Activated gamma-delta T cell (primary cell): ENCODE measurements at regions not wholly inside any gene's neighbourhood (a gene's known extent, or its start where the extent isn't known, plus 50 kb on each side); places are given as distances from the start of the nearest gene placed in this dataset.
"Not testable (repeated sequence)": the region's sequence is repeated elsewhere in the genome, so short reads cannot be mapped to it uniquely, and the experiment has no call there.

Source experiments
- DNase-seq: peaks from one replicate; lab custom pipeline; 2025; lab: John Stamatoyannopoulos, UW

DNA sequence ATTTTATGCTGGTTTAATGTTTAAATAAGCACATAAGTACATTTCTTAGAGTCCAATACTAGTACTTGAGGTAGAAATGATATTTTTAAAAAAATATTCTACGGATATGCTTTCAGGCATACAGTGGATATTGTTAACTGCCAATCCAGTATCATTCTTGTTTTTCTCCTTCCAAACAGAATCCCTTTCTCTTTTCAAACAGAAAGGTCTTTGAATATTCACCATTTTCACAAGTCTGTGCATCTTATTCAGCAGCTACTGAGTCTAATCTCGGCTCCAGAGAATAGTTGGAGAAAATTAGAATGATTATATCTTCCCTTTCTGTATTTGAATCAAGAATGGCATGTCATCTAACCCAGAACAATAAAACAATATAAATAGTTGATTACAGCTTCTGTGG, 174.5 kb downstream of the GOLGA6L6 start:
- DNase-seq, result no peak

- DNase-seq, result not testable (repeated sequence)
These were observed 178.0 kb downstream of the GOLGA6L6 start for GRCh38 chr15:20363591-20363990.

- no peak for DNase-seq
These were observed 180.5 kb downstream of the GOLGA6L6 start for GRCh38 chr15:20361091-20361490.

DNA sequence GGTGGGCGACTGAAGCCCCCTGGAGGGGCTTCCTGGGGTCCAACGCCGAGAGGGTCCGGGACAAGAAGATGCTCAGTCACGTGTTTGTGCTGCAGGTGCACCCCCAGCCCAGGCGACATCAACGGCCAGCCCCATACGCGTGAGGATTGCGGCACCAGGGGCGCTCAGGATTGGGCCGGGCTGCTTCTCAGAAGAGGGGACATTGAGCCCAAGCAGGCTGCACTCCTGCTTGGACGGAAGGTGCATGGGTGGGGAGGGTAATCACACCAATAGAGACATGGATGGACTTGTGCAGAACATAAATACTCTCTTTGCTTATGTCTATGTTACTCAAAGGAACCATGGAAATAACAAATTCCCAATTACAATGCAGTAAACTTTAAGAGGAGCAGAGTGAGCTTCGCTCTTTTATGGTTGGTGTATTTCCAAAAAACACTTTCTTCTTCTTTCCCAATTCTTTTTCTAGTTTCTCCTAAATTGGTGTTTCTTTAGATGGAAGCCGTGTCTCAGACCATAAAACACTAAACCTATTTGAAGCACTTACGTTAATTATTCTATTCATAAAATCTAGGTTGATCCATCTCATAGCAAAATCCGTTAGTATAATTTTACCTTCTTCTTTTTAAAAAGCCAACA, 182.7 kb downstream of the GOLGA6L6 start:
- no peak for DNase-seq

GRCh38 chr15:20358066-20358778, 183.4 kb downstream of the GOLGA6L6 start:
- no peak for DNase-seq

DNA sequence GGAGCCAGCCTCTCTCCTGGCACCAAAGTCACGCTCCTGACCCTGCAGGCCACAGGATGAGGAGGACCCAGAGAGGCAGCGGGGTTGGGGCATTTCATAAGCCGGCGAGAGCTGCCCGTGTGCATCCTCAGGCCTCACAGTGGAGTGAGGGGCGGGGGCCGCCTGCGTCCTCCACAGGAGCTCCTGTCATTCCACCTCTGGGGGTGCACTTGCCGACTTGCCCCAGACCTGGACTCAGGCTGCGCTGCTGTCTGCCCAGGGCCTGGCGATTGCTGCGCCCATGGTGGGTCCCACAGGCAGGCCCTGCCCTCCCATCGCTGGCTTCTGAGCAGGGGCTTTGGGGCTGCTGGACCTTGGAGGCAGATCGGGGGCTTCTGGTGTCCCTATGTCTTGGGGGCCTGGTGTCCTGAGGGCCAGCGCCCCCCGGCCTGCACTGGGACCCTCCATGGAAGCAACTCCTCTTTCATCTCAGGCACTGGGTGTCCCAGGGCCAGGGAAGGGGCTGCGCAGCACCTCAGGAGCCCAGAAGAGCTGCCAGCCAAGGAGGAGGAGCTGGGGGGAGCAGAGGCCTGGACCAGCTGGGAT, 184.0 kb downstream of the GOLGA6L6 start:
- no peak for DNase-seq

GRCh38 chr15:20356911-20357480, 184.6 kb downstream of the GOLGA6L6 start:
- DNase-seq, result no peak

GRCh38 chr15:20356444-20356910, 185.1 kb downstream of the GOLGA6L6 start:
- no peak for DNase-seq

DNA sequence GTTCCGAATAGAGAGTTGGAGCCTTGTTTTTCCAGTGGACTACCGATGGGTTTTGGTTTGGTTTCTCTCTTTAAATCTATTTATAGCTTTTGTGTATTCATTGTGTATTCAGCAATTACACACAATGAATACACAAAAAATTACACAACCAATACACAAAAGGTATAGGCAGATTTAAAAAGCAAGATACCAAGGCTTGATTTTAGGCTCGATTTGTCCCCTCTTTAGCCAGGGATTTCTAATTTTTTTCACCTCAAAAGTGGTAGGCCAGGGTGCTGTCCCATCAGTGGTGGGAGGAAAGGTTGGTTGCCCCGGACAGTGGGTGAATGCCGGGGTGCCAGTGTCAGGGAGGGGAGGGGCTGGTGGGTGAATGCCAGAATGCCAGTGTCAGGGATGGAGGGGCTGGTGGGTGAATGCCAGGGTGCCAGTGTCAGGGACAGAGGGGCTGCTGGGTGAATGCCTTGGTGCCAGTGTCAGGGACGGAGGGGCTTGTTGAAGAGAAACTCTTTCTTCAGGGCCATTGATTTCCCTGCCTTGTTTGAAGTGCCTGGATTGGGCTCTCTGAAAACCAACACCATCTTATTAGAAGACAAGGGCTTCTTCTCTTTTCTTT, 186.2 kb downstream of the GOLGA6L6 start:
- DNase-seq, result no peak

GRCh38 chr15:20354884-20355223, 186.7 kb downstream of the GOLGA6L6 start:
- DNase-seq, result not testable (repeated sequence)

GRCh38 chr15:20353966-20354883, 187.4 kb downstream of the GOLGA6L6 start:
- no peak for DNase-seq

GRCh38 chr15:20352241-20353200, 189.1 kb downstream of the GOLGA6L6 start:
- DNase-seq, result no peak

DNA sequence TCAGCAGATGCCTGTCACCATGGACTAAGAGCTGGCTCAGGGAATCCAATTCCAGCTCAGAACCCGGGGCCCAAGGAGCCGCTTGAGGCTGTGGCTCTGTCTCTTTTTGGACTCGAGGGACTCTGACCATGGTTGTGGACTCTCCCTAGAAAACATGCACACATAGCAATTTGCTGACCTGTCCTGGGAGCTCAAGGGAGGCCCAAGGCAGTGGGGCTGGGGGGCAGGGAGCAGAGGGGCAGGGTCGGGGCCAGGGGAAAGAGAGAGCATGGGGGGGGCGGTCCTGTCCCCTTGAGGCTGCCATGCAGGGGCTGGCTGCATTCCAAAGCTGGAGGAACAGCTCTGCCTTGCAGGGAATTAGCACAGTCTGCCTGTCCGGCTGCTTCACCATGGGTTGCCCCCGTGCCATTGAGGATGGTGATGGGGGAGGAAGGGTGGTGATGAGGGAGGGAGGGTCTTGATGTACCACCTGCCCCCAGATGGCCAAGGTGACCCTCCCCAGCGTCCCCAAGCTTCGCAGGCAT, 190.1 kb downstream of the GOLGA6L6 start:
- DNase-seq, result no peak

GRCh38 chr15:20349774-20350498, 191.7 kb downstream of the GOLGA6L6 start:
- no peak for DNase-seq

GRCh38 chr15:20348900-20349773, 192.5 kb downstream of the GOLGA6L6 start:
- no peak for DNase-seq

DNA sequence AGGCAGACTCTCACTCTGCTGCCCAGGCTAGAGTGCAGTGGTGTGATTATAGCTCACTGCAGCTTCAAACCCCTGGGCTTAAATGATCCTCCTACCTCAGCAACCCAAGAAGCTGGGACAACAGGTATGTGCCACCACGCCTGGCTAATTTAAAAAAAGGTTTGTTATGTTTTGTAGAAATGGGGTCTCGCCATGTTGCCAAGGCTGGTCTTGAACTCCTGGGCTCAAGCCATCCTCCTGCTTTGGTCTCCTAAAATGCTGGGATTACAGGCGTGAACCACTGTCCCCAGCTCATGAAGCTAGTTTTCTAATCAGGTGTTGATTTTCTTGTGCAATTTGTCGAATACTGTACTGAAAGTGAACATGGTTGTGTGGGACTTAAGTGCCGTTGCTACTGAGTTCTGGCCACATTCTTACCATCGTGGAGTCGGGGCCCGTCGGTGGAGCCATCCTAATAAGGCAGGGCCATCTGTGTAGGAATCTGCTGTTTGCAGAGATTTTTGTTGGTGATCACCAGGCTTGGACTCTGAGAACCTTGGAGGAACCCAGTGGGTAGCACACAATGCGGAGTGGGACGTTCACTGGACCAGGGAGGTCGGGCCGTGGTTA, 193.2 kb downstream of the GOLGA6L6 start:
- no peak for DNase-seq

DNA sequence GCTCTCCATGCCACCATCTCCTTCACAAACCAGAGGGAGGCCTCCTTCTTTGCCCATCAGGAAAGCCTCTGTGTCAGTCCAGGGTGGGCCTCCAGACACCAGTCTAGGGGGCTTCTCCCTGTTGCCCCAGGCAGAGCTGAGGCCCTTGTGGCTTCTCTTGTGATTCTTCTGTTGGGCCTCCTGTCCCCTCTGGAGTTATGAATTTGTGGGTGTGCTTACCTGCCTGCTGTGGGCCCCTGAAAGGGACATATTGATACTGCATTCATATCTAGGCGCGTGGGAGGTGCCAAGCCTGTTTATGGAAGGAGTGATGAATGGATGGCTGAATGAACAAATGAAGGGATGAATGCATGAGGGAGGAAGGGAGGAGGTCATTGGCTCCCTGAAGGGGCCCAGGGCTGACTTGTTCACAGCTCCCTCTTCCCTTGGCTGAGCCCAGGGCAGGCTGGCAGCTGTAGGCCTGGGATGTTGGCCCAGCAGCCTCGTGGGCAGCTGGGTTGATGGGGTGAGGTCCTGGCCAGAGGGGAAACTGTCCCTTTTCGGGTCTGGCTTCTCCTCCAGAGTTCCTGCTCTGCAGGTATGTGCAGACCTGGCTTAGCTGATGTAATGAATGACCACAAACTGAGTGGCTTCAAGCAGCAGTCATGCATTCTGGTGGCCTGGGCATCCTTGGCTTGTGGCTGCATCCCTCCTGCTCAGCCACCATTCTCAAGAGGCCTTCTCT, 195.4 kb downstream of the GOLGA6L6 start:
- no peak for DNase-seq
